ENCODE measurements at regions not wholly inside any gene's neighbourhood (a gene's known extent, or its start where the extent isn't known, plus 50 kb on each side); places are given as distances from the start of the nearest gene placed in this dataset.

- TF ChIP-seq CTCF (IDR thresholded peaks at IDR 0.05): peak in 4 of 5 experiments; percentile 20 to 34 (median 30)
- no peak for TF ChIP-seq POLR2A (IDR thresholded peaks at IDR 0.05)
Observed at GRCh38 chr16:77599793-77600415, 122.4 kb upstream of the NUDT7 start.
